ENCODE measurements at regions not wholly inside any gene's neighbourhood (a gene's known extent, or its start where the extent isn't known, plus 50 kb on each side); places are given as distances from the start of the nearest gene placed in this dataset.
"Not testable (repeated sequence)": the region's sequence is repeated elsewhere in the genome, so short reads cannot be mapped to it uniquely, and the experiment has no call there.

DNA sequence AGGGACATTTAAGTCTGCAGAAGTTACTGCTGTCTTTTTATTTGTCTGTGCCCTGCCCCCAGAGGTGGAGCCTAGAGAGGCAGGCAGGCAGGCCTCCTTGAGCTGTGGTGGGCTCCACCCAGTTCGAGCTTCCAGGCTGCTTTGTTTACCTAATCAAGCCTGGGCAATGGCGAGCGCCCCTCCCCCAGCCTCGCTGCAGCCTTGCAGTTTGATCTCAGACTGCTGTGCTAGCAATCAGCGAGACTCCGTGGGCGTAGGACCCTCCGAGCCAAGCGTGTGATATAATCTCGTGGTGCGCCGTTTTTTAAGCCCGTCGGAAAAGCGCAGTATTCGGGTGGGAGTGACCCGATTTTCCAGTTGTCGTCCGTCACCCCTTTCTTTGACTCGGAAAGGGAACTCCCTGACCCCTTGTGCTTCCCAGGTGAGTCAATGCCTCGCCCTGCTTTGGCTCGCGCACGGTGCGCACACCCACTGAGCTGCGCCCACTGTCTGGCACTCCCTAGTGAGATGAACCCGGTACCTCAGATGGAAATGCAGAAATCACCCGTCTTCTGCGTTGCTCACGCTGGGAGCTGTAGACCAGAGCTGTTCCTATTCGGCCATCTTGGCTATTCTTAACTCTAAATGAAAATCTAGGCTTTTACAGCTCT is 244.0 kb upstream of the SPHKAP start:
- not testable (repeated sequence) for TF ChIP-seq EP300, POLR2A (IDR thresholded peaks at IDR 0.05)
- TF ChIP-seq, protein P1, sequence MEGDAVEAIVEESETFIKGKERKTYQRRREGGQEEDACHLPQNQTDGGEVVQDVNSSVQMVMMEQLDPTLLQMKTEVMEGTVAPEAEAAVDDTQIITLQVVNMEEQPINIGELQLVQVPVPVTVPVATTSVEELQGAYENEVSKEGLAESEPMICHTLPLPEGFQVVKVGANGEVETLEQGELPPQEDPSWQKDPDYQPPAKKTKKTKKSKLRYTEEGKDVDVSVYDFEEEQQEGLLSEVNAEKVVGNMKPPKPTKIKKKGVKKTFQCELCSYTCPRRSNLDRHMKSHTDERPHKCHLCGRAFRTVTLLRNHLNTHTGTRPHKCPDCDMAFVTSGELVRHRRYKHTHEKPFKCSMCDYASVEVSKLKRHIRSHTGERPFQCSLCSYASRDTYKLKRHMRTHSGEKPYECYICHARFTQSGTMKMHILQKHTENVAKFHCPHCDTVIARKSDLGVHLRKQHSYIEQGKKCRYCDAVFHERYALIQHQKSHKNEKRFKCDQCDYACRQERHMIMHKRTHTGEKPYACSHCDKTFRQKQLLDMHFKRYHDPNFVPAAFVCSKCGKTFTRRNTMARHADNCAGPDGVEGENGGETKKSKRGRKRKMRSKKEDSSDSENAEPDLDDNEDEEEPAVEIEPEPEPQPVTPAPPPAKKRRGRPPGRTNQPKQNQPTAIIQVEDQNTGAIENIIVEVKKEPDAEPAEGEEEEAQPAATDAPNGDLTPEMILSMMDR (IDR thresholded peaks at IDR 0.05): not testable (repeated sequence)
